K562 (cell line): ENCODE measurements at regions not wholly inside any gene's neighbourhood (a gene's known extent, or its start where the extent isn't known, plus 50 kb on each side); places are given as distances from the start of the nearest gene placed in this dataset.

Experiments
- ATAC-seq: fragments of 200-7000 bp; cut with Tn5 transposase; 3 replicates; pipeline ENCODE4 v1.9.1; 2020; ENCODE audit warnings: moderate library complexity
- BruUV-seq: library from RNA; stranded (reverse); fragments of 400-500 nt; replicated peaks from 2 replicates; lab custom pipeline; 2021; lab: Mats Ljungman, UMichigan
- CTCF ChIA-PET: fragments of 300-600 bp; formaldehyde crosslinking; extraction: SDS; loops from one replicate; lab custom pipeline; 2021; ENCODE audit warnings: low intra/inter-chr PET ratio; lab: Yijun Ruan, JAX
- POLR2A ChIA-PET: fragments of 300-600, 350-650 bp; sonication (Branson Sonifier 250); formaldehyde crosslinking; extraction: SDS; loops from one replicate; lab custom pipeline; 2021; ENCODE audit warnings: antibody characterized with exemption, inconsistent platforms; lab: Yijun Ruan, JAX
- DNase-seq, 4 experiments: peaks; one replicate each; pipeline versions ENCODE4 v3.0.0 to v3.0.0-alpha.2; 2011 to 2018; ENCODE audit warnings: low spot score in 3 of 4, mixed read lengths in 3 of 4; ENCODE audit errors: extremely low read depth in 1 of 4
- FAIRE-seq: peaks from 2 replicates; lab custom pipeline; 2011; peaks lifted over from hg19 to GRCh38; lab: Jason Lieb, UNC
- H2AFZ ChIP-seq: 2 replicates; pipeline ENCODE4 v1.6.0; 2011; ENCODE audit warnings: low read depth, low read length, control low read depth, inconsistent platforms
- H3K27ac ChIP-seq: fragments of 200-600 bp; 3 replicates; pipeline ENCODE4 v1.8.0; 2011; ENCODE audit warnings: low read depth, mild to moderate bottlenecking, control low read depth, inconsistent platforms, low read length, moderate library complexity, mixed read lengths; ENCODE audit errors: extremely low read depth
- H3K27me3 ChIP-seq, 2 experiments: fragments of 300-600 bp in 1 of 2; 2 replicates in 1 of 2; 3 replicates in 1 of 2; pipeline versions ENCODE4 v1.6.0 to v1.8.0; 2011; ENCODE audit warnings: inconsistent platforms in 2 of 2, low read length in 2 of 2, mild to moderate bottlenecking in 1 of 2, mixed read lengths in 1 of 2, moderate library complexity in 1 of 2; ENCODE audit not compliant: control insufficient read depth in 2 of 2, insufficient read depth in 2 of 2
- H3K36me3 ChIP-seq: fragments of 300-600 bp; 3 replicates; pipeline ENCODE4 v1.8.0; 2011; ENCODE audit warnings: mild to moderate bottlenecking, low read length, inconsistent platforms; ENCODE audit not compliant: control insufficient read depth, insufficient read depth
- H3K4me1 ChIP-seq, 2 experiments: fragments of 200-600 bp in 1 of 2; replicated peaks in 1 of 2; 2 replicates in 1 of 2; 3 replicates in 1 of 2; pipeline versions ENCODE4 v1.5.1 to v1.8.0; 2011; ENCODE audit warnings: inconsistent platforms in 2 of 2, low read length in 2 of 2, mild to moderate bottlenecking in 1 of 2, mixed read lengths in 1 of 2, moderate library complexity in 1 of 2; ENCODE audit not compliant: control insufficient read depth in 2 of 2, insufficient read depth in 2 of 2
- H3K4me2 ChIP-seq: 2 replicates; pipeline ENCODE4 v1.6.1; 2011; ENCODE audit warnings: low read length, control low read depth, inconsistent platforms, mixed read lengths; ENCODE audit not compliant: insufficient read depth
- H3K4me3 ChIP-seq: fragments of 200-600 bp; sonication (generic), shearing (Covaris generic); 2 replicates; pipeline ENCODE4 v1.5.1; 2016; ENCODE audit warnings: control low read depth, inconsistent platforms
- H3K79me2 ChIP-seq: fragments of 200-600 bp; 3 replicates; pipeline ENCODE4 v1.8.0; 2011; ENCODE audit warnings: low read length, inconsistent platforms; ENCODE audit not compliant: control insufficient read depth, insufficient read depth
- H3K9ac ChIP-seq, 2 experiments: 2 replicates each; pipeline versions ENCODE4 v1.6.0 to v1.6.1; 2011; ENCODE audit warnings: low read depth in 2 of 2, low read length in 2 of 2, control low read depth in 1 of 2, inconsistent platforms in 1 of 2, mild to moderate bottlenecking in 1 of 2, mixed read lengths in 1 of 2; ENCODE audit not compliant: insufficient read depth in 1 of 2
- H3K9me1 ChIP-seq: one replicate; pipeline ENCODE4 v1.6.0; 2011; ENCODE audit warnings: inconsistent platforms, mild to moderate bottlenecking, low read length, moderate library complexity; ENCODE audit not compliant: control insufficient read depth, insufficient read depth
- H3K9me3 ChIP-seq: replicated peaks from 2 replicates; pipeline ENCODE4 v1.5.1; 2011; ENCODE audit warnings: low read depth, low read length, inconsistent platforms; ENCODE audit not compliant: control insufficient read depth, insufficient read depth
- H4K20me1 ChIP-seq: replicated peaks from 2 replicates; pipeline ENCODE4 v1.6.1; 2011; ENCODE audit warnings: low read length, inconsistent platforms, mixed read lengths; ENCODE audit not compliant: control insufficient read depth, insufficient read depth
- ADNP ChIP-seq: fragments of 200-800 bp; sonication (Bioruptor generic); IDR thresholded peaks from 2 replicates; pipeline ENCODE4 v1.6.1; 2016; ENCODE audit warnings: missing genetic modification characterization, missing compliant biosample characterization
- BACH1 ChIP-seq: fragments of 200-800 bp; sonication (Bioruptor generic); IDR thresholded peaks from 2 replicates; pipeline ENCODE4 v1.6.1; 2016; ENCODE audit warnings: missing genetic modification characterization, missing compliant biosample characterization
- MTF1 ChIP-seq: fragments of 250-450 bp; sonication (Bioruptor Pico); IDR thresholded peaks from 2 replicates; pipeline ENCODE4 v1.9.0; 2021; ENCODE audit warnings: moderate library complexity, mild to moderate bottlenecking, inconsistent platforms, borderline replicate concordance
- PATZ1 ChIP-seq: fragments of 250-450 bp; sonication (Bioruptor Pico); IDR thresholded peaks from 2 replicates; pipeline ENCODE4 v1.5.0; 2020; ENCODE audit warnings: mild to moderate bottlenecking, borderline replicate concordance
- SAFB ChIP-seq: fragments of 200-400 bp; formaldehyde crosslinking; IDR thresholded peaks from 2 replicates; pipeline ENCODE4 v1.6.1; 2017; ENCODE audit warnings: low read depth, low read length, borderline replicate concordance
- ZC3H11A ChIP-seq: IDR thresholded peaks from 2 replicates; pipeline ENCODE4 v1.6.1; 2012; ENCODE audit warnings: low read depth, low read length, improper control_type of control experiment
- ZNF408 ChIP-seq: fragments of 250-450 bp; sonication (Bioruptor Pico); IDR thresholded peaks from 2 replicates; pipeline ENCODE4 v1.4.0; 2020; ENCODE audit warnings: low read depth, mild to moderate bottlenecking, moderate library complexity
- ZSCAN29 ChIP-seq: fragments of 450-650 bp; IDR thresholded peaks from 2 replicates; pipeline ENCODE4 v1.6.1; 2017
- WGBS: fragments of 100-300 bp; shearing (Covaris generic); methylation state at CpG from one replicate; pipeline ENCODE4 v1.1.6; 2016; ENCODE audit warnings: low coverage, mixed read lengths; ENCODE audit not compliant: insufficient coverage; ENCODE audit errors: missing lambda C conversion rate; 5-methylcytosine and 5-hydroxymethylcytosine counted together
- in situ Hi-C: fragments of 300-500 bp; cut with MboI; formaldehyde crosslinking; loops from 4 replicates; pipeline ENCODE4 v1.15.0; 2018; ENCODE audit warnings: inconsistent platforms, mixed read lengths
- intact Hi-C: fragments of 100-400 bp; cut with micrococcal nuclease; formaldehyde crosslinking; loops from 2 replicates; pipeline ENCODE4 v1.14.2; 2022
- TF ChIP-seq, protein P1 (sequence below), 2 experiments: fragments of 250-450 bp in 1 of 2; fragments of 450-650 bp in 1 of 2; sonication (Bioruptor Pico) in 1 of 2; IDR thresholded peaks; 2 replicates each; pipeline versions ENCODE4 v1.6.1 to v1.8.0; 2016 to 2021; ENCODE audit warnings: mild to moderate bottlenecking in 2 of 2, moderate library complexity in 2 of 2, missing compliant biosample characterization in 1 of 2, missing genetic modification characterization in 1 of 2

- peaks cover 2% of the 10 kb centered on the region; the same call in 1 of the 2 replicates for H3K9me3 ChIP-seq
- BruUV-seq, result no TSS peak
- H2AFZ ChIP-seq, result no peak overlapping the region
- WGBS, result 0% methylated on average over 4 of the region's 4 CpGs
- no peak overlapping the region for H3K4me2 ChIP-seq
- H4K20me1 ChIP-seq, result no peaks in the 10 kb centered on the region
- ChIA-PET POLR2A (no interaction called here), CTCF (no interaction called here)
- no peaks in the 10 kb centered on the region for H3K9me1 ChIP-seq
- H3K27ac ChIP-seq, result no peak overlapping the region
- in situ Hi-C loops, result no loop called here
- no peak overlapping the region for H3K4me3 ChIP-seq
- ATAC-seq, result no peak
- no peaks in the 10 kb centered on the region for H3K27me3 ChIP-seq
- no peak overlapping the region for H3K9ac ChIP-seq
- DNase-seq, result no peak
- TF ChIP-seq PATZ1 (CRISPR knock-in tag) (no peak), ZSCAN29 (no peak), MTF1 (CRISPR knock-in tag) (no peak), SAFB (no peak), ZNF408 (no peak), ADNP (no peak), BACH1 (tag) (no peak), ZC3H11A (no peak)
- TF ChIP-seq, protein P1, sequence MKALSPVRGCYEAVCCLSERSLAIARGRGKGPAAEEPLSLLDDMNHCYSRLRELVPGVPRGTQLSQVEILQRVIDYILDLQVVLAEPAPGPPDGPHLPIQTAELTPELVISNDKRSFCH (CRISPR knock-in tag; IDR thresholded peaks at IDR 0.05), result no peak
- TF ChIP-seq, protein P1 (tag; IDR thresholded peaks at IDR 0.05), result no peak
- H3K79me2 ChIP-seq, result no peaks in the 10 kb centered on the region
- no peaks in the 10 kb centered on the region for H3K4me1 ChIP-seq
- intact Hi-C loops, result no loop called here
- no peaks in the 10 kb centered on the region for H3K36me3 ChIP-seq
- FAIRE-seq, result no peak
Measured at GRCh38 chr1:81388435-81388834, 412.3 kb upstream of the ADGRL2 start.
